ENCODE measurements at regions not wholly inside any gene's neighbourhood (a gene's known extent, or its start where the extent isn't known, plus 50 kb on each side); places are given as distances from the start of the nearest gene placed in this dataset.

- no peak for DNase-seq
These were observed 98.6 kb downstream of the FHDC1 start for GRCh38 chr4:153034681-153035080.

- no peak for DNase-seq
These were observed 100.9 kb downstream of the FHDC1 start for GRCh38 chr4:153036931-153037482.

DNA sequence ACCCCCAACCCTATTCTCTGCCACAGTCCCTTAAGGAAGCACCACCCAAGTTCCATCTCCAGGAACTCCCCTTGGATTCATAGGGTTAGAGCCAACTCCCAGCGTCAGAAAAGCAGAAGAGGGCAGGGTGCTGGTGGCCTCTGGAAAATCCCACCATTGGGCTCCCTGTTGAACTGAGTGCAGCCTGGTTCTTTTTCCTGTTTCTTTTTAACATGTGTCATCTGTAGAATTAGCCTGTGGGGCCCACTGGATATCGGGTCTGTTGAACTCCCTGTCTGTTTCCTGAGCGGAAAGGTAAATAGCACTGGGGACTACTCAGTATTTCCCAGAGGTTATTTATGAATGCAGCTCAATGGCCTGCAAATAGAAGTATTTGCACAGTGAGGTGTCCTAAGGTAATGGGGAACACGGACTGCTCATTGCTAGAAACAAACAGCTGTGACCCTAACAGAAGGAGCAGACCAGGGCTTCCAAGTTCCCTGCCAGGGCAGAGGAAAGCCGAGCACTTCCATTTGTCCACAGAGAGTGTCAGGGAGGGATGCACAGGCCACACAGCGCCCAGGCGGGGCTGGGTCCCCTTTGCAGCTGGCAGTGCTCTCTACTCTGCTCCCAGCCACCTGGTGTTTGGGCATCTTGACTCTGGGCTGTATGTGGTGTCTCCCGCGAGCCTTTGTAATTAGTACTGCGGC, 102.6 kb downstream of the FHDC1 start:
- DNase-seq = peak in 1 of 2 donors; percentile 9

- no peak for DNase-seq
These were observed 103.5 kb downstream of the FHDC1 start for GRCh38 chr4:153039542-153040185.

- DNase-seq = no peak
These were observed 104.6 kb downstream of the FHDC1 start for GRCh38 chr4:153040677-153041076.

DNA sequence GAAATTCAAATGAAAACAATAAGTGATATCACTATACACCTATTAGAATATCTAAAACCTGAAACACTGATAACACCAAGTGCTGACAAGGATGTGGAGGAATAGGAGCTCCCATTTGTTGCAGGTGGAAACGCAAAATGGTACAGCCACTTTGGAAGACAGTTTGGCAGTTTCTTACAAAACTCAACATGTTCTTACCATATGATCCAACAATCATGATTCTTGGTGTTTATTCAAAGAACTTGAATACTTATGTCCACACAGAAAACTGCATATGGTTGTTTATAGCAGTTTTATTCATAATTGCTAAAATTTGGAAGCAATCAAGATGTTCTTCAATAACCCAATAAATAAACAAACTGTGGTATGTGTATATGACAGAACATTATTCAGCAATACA, 107.9 kb downstream of the FHDC1 start:
- no peak for DNase-seq

DNA sequence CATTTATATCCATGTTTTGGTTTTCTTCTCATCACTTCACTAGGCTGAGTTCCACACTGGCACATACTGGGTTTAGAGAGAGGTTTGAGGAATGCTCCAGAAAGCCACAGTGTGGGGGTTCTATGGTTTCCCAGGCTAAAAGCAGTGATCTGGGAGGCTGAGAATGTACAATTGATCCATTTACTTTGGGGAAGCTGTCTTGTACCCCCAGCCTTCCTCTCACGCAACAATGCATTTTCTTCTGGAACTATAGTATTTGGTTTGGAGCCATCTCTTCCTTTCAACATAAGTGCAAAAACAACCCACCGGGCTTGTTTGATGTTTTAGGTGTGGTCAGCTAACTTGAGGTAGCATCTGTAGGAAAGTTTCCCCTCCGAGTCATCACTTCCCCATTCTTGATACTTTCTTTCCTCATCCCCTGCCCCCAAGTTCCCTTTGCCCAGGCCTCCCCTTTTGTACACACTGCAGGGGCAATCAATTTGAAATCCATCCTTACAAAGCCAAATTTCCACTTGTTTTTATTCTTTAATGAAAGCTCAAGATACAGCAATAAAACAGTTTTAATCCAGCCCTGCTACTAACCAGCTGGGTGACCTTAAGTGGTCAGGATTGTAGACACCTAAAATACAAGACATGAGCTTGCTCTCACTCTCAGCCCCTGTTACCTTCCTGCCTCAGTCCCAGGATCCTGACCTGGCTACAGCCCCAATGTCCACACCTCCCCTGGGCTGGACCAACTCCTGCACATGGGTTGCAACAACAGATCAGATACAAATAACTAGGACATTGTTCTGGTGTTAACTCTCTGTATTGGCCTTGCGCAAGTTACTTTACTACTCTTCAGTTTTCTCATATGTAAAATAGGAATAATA, 109.2 kb downstream of the FHDC1 start:
- no peak for DNase-seq

DNA sequence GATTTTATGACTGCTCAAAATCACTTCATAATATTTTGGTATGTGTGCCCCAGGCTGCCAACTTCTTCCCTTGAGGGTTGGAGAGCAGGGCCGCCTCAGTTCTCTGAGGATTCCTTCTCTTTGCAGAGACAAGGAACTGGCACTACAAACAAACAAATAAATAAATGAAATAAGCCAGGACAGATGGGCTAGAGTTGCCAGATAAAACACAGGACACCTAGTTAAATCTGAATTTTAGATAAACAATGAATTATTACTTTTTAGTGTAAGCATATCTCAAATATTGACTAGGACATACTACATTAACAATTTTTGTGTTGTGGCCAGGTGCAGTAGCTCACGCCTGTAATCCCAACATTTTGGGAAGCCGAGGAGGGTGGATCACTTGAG, 122.5 kb downstream of the FHDC1 start:
- DNase-seq = no peak

- DNase-seq = no peak
These were observed 124.1 kb downstream of the FHDC1 start for GRCh38 chr4:153060196-153060595.

DNA sequence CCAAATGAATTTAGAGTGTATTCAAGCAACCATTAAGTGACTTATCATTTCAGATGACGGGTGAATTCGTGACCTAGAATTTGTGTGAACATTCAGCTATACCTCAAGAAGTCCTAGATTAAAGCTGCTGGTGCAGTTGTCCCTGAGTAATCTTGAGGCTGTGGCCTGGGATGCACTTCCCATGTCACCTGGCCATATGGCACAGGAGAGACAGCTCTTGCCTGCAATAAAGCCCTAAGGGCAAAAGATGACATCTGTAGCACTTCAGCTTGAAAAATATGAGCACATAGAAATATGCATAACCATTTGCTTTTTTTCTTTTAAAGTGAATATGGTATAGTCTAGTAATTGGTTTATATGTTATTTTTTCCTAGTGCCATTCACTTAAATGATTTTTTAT, 125.8 kb downstream of the FHDC1 start:
- DNase-seq = no peak

DNA sequence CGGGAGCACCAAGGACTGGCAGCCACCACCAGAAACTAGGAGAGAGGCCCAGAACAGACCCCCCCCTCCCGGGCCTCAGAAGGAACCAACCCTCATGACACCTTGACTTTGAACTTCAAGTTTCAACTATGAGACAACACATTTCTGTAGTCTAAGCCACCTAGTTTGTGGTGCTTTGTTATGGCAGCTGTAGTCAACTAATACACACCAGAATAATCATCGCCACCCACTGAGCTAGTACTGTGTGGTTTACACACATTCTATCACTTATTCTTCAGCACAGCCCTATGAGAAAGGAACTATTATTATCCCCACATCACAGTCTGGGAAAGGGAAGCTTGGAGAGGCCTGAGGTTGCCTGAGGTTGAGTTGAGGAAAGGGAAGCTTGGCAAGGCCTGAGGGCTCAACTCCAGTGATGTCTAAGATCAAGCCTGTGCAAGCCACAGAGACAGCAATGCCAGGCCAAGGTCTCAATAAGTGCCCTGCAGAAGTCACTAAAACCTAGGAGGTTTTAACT, 126.6 kb downstream of the FHDC1 start:
- no peak for DNase-seq

DNA sequence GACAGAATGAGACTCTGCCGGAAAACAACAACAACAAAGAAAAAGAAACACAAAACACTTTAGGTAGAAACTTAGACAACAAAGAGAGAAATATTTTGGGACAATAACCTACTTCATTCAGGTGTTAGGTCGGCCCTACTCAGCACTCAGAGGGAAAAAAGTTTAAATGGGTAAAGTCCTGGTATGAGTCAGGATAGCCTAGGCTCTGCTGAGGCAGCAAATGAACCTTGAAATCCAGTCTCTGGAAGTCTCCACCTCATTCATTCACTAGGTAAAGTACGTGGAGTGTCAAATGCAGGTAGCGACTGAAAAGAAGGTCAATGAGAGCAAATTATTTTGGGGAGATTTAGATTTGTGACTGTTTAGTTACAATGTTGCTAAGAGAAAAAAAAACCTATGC, 127.4 kb downstream of the FHDC1 start:
- no peak for DNase-seq

GRCh38 chr4:153064571-153064970, 128.4 kb downstream of the FHDC1 start:
- DNase-seq = no peak

DNA sequence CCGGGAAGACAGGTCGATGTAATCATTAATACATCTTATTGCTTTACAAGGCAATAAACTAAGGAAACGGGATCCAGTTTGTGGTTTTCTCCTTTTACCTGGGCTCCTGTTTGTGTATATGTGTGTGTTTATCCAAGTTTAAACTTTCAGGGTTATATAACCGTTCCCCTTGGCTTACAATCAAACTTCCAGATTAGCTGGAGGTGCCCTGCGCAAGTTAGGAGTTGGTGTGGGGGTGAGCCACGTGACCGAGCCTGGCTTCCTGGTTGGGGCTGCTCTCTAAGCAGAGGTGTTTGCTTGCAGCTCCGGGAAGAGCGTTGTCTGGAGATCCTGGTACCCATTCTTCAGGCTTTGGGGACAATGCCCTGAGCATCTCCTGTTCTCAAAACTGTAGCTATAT, 129.2 kb downstream of the FHDC1 start:
- DNase-seq = no peak

- no peak for DNase-seq
These were observed 131.3 kb downstream of the FHDC1 start for GRCh38 chr4:153067376-153067775.

- DNase-seq = no peak
These were observed 132.6 kb downstream of the FHDC1 start for GRCh38 chr4:153068751-153069150.

DNA sequence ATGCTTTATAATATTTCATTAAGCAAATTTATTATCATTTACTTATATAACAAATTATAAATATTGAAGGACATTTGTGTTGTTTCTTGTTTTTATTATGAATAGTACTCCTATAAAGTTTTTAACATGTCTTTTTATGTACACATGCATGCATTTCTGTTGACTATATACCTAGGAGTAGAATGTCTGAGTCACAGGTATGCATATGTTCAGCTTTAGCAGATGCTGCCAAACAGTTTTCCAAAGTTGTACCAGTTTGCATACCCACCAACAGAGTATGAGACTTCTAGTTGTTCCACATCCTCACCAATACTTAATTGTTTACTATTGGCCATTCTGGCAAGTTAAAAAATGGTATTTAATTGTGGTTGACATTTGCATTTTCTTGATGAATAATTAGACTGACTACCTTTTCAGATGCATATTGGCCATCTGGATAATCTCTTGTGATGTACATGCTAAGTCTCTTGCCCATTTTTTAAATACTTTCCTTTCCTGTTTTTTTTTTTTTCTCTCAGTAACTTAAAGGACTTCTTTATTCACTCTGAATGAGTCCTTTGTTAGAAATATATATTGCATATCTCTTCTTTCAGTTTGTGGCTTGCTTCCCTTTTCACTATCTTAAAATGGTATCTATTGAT, 132.2 kb upstream of the TRIM2 start:
- no peak for DNase-seq

- no peak for DNase-seq
These were observed 131.6 kb upstream of the TRIM2 start for GRCh38 chr4:153072661-153073060.

- no peak for DNase-seq
These were observed 129.8 kb upstream of the TRIM2 start for GRCh38 chr4:153074486-153074885.

- DNase-seq = peak in 1 of 2 donors; percentile 18
These were observed 129.2 kb upstream of the TRIM2 start for GRCh38 chr4:153074936-153075630.

Measured in right lung (tissue), 2 donors.